ENCODE measurements at regions not wholly inside any gene's neighbourhood (a gene's known extent, or its start where the extent isn't known, plus 50 kb on each side); places are given as distances from the start of the nearest gene placed in this dataset.

DNA sequence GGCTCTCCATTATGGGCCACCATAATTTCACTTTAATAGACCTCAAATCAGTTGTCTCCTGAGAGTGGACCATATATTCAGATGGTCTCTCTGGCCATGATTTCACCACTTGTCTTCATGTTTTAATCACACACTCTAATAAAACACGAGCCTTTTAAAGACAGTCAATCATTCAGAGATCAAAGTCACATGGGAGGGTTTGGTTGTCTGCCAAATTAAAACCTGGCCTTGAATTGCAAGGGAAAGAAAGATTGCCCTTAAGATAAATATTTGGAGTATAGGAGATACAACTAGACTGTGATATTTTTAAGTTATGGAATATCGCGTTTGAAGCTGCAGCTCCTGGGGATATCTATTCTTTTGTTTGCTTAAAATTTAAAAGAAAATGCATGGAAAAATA is 377.8 kb upstream of the DDX18 start:
- TF ChIP-seq EZH2 (IDR thresholded peaks at IDR 0.05; ENCODE audit: low read length, unreplicated experiment) (no peak), CTCF (conservative IDR thresholded peaks at IDR 0.05; ENCODE audit: low read depth, low read length) (no peak), EZH2phosphoT487 (IDR thresholded peaks at IDR 0.05; ENCODE audit: borderline replicate concordance, low read length) (no peak)

All from PC-3 (cell line).